K562 (cell line): ENCODE measurements at regions not wholly inside any gene's neighbourhood (a gene's known extent, or its start where the extent isn't known, plus 50 kb on each side); places are given as distances from the start of the nearest gene placed in this dataset.

Experiments
- C11orf30 ChIP-seq: fragments of 450-650 bp; IDR thresholded peaks from 2 replicates; pipeline ENCODE4 v1.6.1; 2016; ENCODE audit warnings: low read depth, mild to moderate bottlenecking
- CBFB ChIP-seq: sonication (generic); formaldehyde crosslinking; IDR thresholded peaks from 2 replicates; pipeline ENCODE4 v1.4.0; 2020; ENCODE audit warnings: mild to moderate bottlenecking, missing genetic modification reagents
- CREBBP ChIP-seq: IDR thresholded peaks from one replicate; pipeline ENCODE4 v1.6.1; 2012; ENCODE audit warnings: low read depth, mild to moderate bottlenecking, control low read depth, inconsistent platforms, low read length
- DDX20 ChIP-seq: fragments of 450-650 bp; IDR thresholded peaks from 2 replicates; pipeline ENCODE4 v1.6.1; 2016; ENCODE audit warnings: missing genetic modification characterization, low read depth, mild to moderate bottlenecking, missing compliant biosample characterization, moderate library complexity
- DMBX1 ChIP-seq: fragments of 250-450 bp; sonication (Bioruptor Pico); IDR thresholded peaks from 2 replicates; pipeline ENCODE4 v1.8.0; 2022; ENCODE audit warnings: inconsistent platforms, mild to moderate bottlenecking, moderate library complexity, borderline replicate concordance
- IFI16 ChIP-seq: fragments of 250-450 bp; sonication (Bioruptor Pico); IDR thresholded peaks from 2 replicates; pipeline ENCODE4 v2.1.2; 2022; ENCODE audit warnings: mild to moderate bottlenecking, inconsistent platforms
- LEF1 ChIP-seq: fragments of 450-650 bp; IDR thresholded peaks from 2 replicates; pipeline ENCODE4 v1.6.1; 2016; ENCODE audit warnings: mild to moderate bottlenecking
- NCOA4 ChIP-seq: fragments of 450-650 bp; IDR thresholded peaks from 2 replicates; pipeline ENCODE4 v1.6.1; 2018; ENCODE audit warnings: mild to moderate bottlenecking; ENCODE audit not compliant: partially characterized antibody
- NFE2L1 ChIP-seq: fragments of 450-650 bp; IDR thresholded peaks from 2 replicates; pipeline ENCODE4 v1.6.1; 2016; ENCODE audit warnings: missing genetic modification characterization, low read depth, mild to moderate bottlenecking, missing compliant biosample characterization, moderate library complexity, borderline replicate concordance
- POLR2B ChIP-seq: fragments of 450-650 bp; IDR thresholded peaks from 2 replicates; pipeline ENCODE4 v1.6.1; 2018; ENCODE audit warnings: low read depth; ENCODE audit not compliant: partially characterized antibody
- RBM25 ChIP-seq: fragments of 200-400 bp; formaldehyde crosslinking; IDR thresholded peaks from 2 replicates; pipeline ENCODE4 v1.6.1; 2018; ENCODE audit warnings: low read length, low read depth, moderate library complexity; ENCODE audit not compliant: severe bottlenecking
- ZNF445 ChIP-seq: fragments of 250-450 bp; sonication (Bioruptor Pico); IDR thresholded peaks from 2 replicates; pipeline ENCODE4 v1.4.0; 2020; ENCODE audit warnings: low read depth, mild to moderate bottlenecking, moderate library complexity
- ZNF79 ChIP-seq: fragments of 250-450 bp; sonication (Bioruptor Pico); IDR thresholded peaks from 2 replicates; pipeline ENCODE4 v1.4.0; 2020; ENCODE audit warnings: low read depth, mild to moderate bottlenecking, moderate library complexity
- TF ChIP-seq, protein P1 (sequence below): fragments of 250-450 bp; sonication (Bioruptor Pico); IDR thresholded peaks from 2 replicates; pipeline ENCODE4 v1.8.0; 2021; ENCODE audit warnings: moderate library complexity, mild to moderate bottlenecking, inconsistent platforms
- TF ChIP-seq, protein P2 (sequence below): sonication (generic); formaldehyde crosslinking; IDR thresholded peaks from 2 replicates; pipeline ENCODE4 v1.8.1; 2022; ENCODE audit warnings: missing genetic modification reagents
- TF ChIP-seq, protein P3 (sequence below): sonication (generic); formaldehyde crosslinking; IDR thresholded peaks from 2 replicates; pipeline ENCODE4 v1.8.0; 2022; ENCODE audit warnings: missing genetic modification reagents, mild to moderate bottlenecking, borderline replicate concordance
- TF ChIP-seq, protein P4 (sequence below): fragments of 450-650 bp; IDR thresholded peaks from 2 replicates; pipeline ENCODE4 v1.6.1; 2017; ENCODE audit warnings: antibody characterized with exemption
- TF ChIP-seq, protein P5 (sequence below): sonication (generic); formaldehyde crosslinking; IDR thresholded peaks from 2 replicates; pipeline ENCODE4 v1.8.0; 2023; ENCODE audit warnings: mild to moderate bottlenecking, missing genetic modification reagents

DNA sequence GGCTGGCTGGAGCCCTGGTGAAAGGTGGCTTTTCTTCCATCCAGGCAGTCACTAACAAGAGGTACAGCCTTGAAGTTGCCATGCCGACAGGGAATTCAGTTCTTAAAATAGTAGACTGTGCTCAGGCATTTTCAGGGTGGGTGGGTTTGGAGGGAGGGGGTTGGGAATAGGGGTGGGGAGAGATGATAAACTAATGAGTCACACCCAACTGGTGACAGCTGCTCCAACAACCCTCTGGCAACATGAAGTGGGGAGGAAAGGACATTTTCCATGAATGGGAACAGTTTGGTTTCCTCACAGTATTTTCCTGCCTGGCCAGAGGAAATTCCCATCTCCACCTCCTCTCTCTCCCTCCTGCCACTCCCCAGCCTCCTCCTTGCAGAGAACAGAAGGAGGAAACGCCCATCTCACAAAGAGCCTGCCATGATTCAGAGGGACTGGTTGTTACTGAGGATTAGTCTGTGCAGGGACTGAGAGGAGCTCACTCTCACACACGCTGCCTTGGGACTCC lies 113.0 kb upstream of the SLC1A4 start (continued):
- TF ChIP-seq NFE2L1 (tag): no peak
- no peak for TF ChIP-seq C11orf30
- TF ChIP-seq, protein P1, sequence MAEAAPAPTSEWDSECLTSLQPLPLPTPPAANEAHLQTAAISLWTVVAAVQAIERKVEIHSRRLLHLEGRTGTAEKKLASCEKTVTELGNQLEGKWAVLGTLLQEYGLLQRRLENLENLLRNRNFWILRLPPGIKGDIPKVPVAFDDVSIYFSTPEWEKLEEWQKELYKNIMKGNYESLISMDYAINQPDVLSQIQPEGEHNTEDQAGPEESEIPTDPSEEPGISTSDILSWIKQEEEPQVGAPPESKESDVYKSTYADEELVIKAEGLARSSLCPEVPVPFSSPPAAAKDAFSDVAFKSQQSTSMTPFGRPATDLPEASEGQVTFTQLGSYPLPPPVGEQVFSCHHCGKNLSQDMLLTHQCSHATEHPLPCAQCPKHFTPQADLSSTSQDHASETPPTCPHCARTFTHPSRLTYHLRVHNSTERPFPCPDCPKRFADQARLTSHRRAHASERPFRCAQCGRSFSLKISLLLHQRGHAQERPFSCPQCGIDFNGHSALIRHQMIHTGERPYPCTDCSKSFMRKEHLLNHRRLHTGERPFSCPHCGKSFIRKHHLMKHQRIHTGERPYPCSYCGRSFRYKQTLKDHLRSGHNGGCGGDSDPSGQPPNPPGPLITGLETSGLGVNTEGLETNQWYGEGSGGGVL (CRISPR knock-in tag): no peak
- TF ChIP-seq, protein P2, sequence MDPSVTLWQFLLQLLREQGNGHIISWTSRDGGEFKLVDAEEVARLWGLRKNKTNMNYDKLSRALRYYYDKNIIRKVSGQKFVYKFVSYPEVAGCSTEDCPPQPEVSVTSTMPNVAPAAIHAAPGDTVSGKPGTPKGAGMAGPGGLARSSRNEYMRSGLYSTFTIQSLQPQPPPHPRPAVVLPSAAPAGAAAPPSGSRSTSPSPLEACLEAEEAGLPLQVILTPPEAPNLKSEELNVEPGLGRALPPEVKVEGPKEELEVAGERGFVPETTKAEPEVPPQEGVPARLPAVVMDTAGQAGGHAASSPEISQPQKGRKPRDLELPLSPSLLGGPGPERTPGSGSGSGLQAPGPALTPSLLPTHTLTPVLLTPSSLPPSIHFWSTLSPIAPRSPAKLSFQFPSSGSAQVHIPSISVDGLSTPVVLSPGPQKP: no peak
- no peak for TF ChIP-seq ZNF445 (CRISPR knock-in tag)
- TF ChIP-seq ZNF79 (CRISPR knock-in tag): no peak
- no peak for TF ChIP-seq NCOA4
- TF ChIP-seq, protein P3, sequence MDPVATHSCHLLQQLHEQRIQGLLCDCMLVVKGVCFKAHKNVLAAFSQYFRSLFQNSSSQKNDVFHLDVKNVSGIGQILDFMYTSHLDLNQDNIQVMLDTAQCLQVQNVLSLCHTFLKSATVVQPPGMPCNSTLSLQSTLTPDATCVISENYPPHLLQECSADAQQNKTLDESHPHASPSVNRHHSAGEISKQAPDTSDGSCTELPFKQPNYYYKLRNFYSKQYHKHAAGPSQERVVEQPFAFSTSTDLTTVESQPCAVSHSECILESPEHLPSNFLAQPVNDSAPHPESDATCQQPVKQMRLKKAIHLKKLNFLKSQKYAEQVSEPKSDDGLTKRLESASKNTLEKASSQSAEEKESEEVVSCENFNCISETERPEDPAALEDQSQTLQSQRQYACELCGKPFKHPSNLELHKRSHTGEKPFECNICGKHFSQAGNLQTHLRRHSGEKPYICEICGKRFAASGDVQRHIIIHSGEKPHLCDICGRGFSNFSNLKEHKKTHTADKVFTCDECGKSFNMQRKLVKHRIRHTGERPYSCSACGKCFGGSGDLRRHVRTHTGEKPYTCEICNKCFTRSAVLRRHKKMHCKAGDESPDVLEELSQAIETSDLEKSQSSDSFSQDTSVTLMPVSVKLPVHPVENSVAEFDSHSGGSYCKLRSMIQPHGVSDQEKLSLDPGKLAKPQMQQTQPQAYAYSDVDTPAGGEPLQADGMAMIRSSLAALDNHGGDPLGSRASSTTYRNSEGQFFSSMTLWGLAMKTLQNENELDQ (CRISPR knock-in tag): no peak
- no peak for TF ChIP-seq CREBBP
- no peak for TF ChIP-seq DMBX1 (CRISPR knock-in tag)
- no peak for TF ChIP-seq RBM25
- TF ChIP-seq DDX20: no peak
- TF ChIP-seq IFI16 (CRISPR knock-in tag): no peak
- TF ChIP-seq CBFB (CRISPR knock-in tag): no peak
- TF ChIP-seq, protein P4, sequence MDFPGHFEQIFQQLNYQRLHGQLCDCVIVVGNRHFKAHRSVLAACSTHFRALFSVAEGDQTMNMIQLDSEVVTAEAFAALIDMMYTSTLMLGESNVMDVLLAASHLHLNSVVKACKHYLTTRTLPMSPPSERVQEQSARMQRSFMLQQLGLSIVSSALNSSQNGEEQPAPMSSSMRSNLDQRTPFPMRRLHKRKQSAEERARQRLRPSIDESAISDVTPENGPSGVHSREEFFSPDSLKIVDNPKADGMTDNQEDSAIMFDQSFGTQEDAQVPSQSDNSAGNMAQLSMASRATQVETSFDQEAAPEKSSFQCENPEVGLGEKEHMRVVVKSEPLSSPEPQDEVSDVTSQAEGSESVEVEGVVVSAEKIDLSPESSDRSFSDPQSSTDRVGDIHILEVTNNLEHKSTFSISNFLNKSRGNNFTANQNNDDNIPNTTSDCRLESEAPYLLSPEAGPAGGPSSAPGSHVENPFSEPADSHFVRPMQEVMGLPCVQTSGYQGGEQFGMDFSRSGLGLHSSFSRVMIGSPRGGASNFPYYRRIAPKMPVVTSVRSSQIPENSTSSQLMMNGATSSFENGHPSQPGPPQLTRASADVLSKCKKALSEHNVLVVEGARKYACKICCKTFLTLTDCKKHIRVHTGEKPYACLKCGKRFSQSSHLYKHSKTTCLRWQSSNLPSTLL: no peak
- TF ChIP-seq, protein P5, sequence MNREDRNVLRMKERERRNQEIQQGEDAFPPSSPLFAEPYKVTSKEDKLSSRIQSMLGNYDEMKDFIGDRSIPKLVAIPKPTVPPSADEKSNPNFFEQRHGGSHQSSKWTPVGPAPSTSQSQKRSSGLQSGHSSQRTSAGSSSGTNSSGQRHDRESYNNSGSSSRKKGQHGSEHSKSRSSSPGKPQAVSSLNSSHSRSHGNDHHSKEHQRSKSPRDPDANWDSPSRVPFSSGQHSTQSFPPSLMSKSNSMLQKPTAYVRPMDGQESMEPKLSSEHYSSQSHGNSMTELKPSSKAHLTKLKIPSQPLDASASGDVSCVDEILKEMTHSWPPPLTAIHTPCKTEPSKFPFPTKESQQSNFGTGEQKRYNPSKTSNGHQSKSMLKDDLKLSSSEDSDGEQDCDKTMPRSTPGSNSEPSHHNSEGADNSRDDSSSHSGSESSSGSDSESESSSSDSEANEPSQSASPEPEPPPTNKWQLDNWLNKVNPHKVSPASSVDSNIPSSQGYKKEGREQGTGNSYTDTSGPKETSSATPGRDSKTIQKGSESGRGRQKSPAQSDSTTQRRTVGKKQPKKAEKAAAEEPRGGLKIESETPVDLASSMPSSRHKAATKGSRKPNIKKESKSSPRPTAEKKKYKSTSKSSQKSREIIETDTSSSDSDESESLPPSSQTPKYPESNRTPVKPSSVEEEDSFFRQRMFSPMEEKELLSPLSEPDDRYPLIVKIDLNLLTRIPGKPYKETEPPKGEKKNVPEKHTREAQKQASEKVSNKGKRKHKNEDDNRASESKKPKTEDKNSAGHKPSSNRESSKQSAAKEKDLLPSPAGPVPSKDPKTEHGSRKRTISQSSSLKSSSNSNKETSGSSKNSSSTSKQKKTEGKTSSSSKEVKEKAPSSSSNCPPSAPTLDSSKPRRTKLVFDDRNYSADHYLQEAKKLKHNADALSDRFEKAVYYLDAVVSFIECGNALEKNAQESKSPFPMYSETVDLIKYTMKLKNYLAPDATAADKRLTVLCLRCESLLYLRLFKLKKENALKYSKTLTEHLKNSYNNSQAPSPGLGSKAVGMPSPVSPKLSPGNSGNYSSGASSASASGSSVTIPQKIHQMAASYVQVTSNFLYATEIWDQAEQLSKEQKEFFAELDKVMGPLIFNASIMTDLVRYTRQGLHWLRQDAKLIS (CRISPR knock-in tag): no peak
- TF ChIP-seq LEF1: no peak
- TF ChIP-seq POLR2B: no peak
